C4-2B (cell line): ENCODE measurements at regions not wholly inside any gene's neighbourhood (a gene's known extent, or its start where the extent isn't known, plus 50 kb on each side); places are given as distances from the start of the nearest gene placed in this dataset.

ENCODE experiments used
- CTCF ChIP-seq: fragments of 450-650 bp; conservative IDR thresholded peaks from 2 replicates; pipeline ENCODE4 v1.5.1; 2017; ENCODE audit warnings: mild to moderate bottlenecking
- ZFX ChIP-seq: fragments of 450-650 bp; IDR thresholded peaks from 2 replicates; pipeline ENCODE4 v1.6.1; 2017

DNA sequence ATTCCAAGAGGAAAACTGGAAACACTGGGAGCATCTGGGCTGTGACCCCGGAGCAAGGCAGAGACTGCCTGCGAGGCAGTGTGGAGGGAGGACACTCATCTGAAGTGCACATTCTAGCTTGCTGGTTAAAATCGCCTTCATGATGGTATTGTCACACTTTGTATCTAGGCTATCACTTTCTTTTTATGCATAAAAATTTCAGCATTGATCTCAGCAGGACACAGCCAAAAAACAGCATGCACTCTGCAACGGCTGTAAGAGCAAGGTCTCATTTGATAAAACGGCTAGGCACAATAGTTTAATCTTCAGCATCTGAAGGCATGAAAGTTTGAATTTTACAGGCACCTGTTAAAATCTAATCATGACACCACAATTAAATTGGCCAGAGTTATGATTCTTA lies 110.8 kb upstream of the IRX1 start:
- TF ChIP-seq CTCF (no peak), ZFX (no peak)
